DND-41 (cell line): ENCODE measurements at regions not wholly inside any gene's neighbourhood (a gene's known extent, or its start where the extent isn't known, plus 50 kb on each side); places are given as distances from the start of the nearest gene placed in this dataset.

ENCODE experiments used
- CTCF ChIP-seq: IDR thresholded peaks from 2 replicates; pipeline ENCODE4 v1.5.1; 2012; ENCODE audit warnings: borderline replicate concordance, low read length, moderate library complexity, mild to moderate bottlenecking; ENCODE audit not compliant: poor library complexity, severe bottlenecking; ENCODE audit errors: extremely low read depth
- EZH2 ChIP-seq: IDR thresholded peaks from 3 replicates; pipeline ENCODE4 v1.6.1; 2012; ENCODE audit warnings: borderline replicate concordance, low read depth, mild to moderate bottlenecking, moderate library complexity, low read length, inconsistent platforms; ENCODE audit not compliant: severe bottlenecking

- TF ChIP-seq CTCF (no peak), EZH2 (no peak)
These were observed 347.7 kb upstream of the POU3F1 start for GRCh38 chr1:38394303-38394702.
